H1 (cell line): ENCODE measurements at regions not wholly inside any gene's neighbourhood (a gene's known extent, or its start where the extent isn't known, plus 50 kb on each side); places are given as distances from the start of the nearest gene placed in this dataset.

ENCODE experiments used
- BACH1 ChIP-seq: IDR thresholded peaks from 2 replicates; pipeline ENCODE4 v1.6.1; 2012; ENCODE audit warnings: low read length, improper control_type of control experiment
- BRCA1 ChIP-seq: IDR thresholded peaks from 2 replicates; pipeline ENCODE4 v1.6.1; 2012; ENCODE audit warnings: low read depth, low read length, improper control_type of control experiment
- CBX5 ChIP-seq: fragments of 300-800, 300-1000 bp; sonication (generic); IDR thresholded peaks from 2 replicates; pipeline ENCODE4 v1.7.1; 2016; ENCODE audit warnings: antibody characterized with exemption, low read length, low read depth
- CEBPB ChIP-seq: IDR thresholded peaks from 2 replicates; pipeline ENCODE4 v1.6.1; 2012; ENCODE audit warnings: low read depth, low read length
- CTBP2 ChIP-seq: IDR thresholded peaks from 2 replicates; pipeline ENCODE4 v1.7.0; 2011; ENCODE audit warnings: borderline replicate concordance, mild to moderate bottlenecking, moderate library complexity, mixed read lengths, low read length; ENCODE audit not compliant: insufficient read depth, insufficient read length
- KDM4A ChIP-seq: IDR thresholded peaks from one replicate; pipeline ENCODE4 v1.7.1; 2012; ENCODE audit warnings: low read depth, mild to moderate bottlenecking, moderate library complexity, low read length, inconsistent platforms; ENCODE audit not compliant: severe bottlenecking
- POLR2A ChIP-seq, 2 experiments: IDR thresholded peaks; 1 replicate in 1 of 2; 2 replicates in 1 of 2; pipeline ENCODE4 v1.6.1; 2011; ENCODE audit warnings: low read depth in 2 of 2, low read length in 2 of 2, mild to moderate bottlenecking in 2 of 2; ENCODE audit errors: control extremely low read depth in 1 of 2
- RAD21 ChIP-seq, 2 experiments: IDR thresholded peaks in 1 of 2; conservative IDR thresholded peaks in 1 of 2; 2 replicates each; pipeline ENCODE4 v1.6.1; 2011; ENCODE audit warnings: low read depth in 2 of 2, low read length in 2 of 2, improper control_type of control experiment in 1 of 2, inconsistent platforms in 1 of 2, mild to moderate bottlenecking in 1 of 2, moderate library complexity in 1 of 2
- TF ChIP-seq, protein P1 (sequence below), 3 experiments: IDR thresholded peaks; 1 replicate in 2 of 3; 2 replicates in 1 of 3; pipeline versions ENCODE4 v1.5.1 to v1.6.1; 2011; ENCODE audit warnings: low read length in 3 of 3, mild to moderate bottlenecking in 3 of 3, inconsistent platforms in 2 of 3, low read depth in 1 of 3, moderate library complexity in 1 of 3; ENCODE audit not compliant: insufficient read depth in 1 of 3; ENCODE audit errors: control extremely low read depth in 1 of 3

DNA sequence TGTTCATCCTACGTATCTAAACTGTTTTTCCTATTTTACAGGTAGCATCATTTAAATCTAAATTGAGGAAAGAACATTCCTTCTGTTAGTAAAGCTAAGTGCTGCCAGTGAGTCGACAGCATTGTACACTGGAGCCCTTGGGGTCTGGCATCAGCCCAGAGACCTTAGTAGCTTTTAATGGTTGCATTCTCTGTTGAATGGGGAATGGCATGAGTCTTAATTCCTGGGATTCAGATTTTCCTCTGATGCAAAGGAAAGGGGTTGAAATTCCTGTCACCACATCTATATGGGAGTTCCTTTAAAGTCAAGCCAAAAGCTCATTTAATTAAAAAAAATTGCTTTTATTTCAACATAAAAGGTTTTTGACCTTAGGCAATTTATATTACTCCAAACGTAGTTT is 148.4 kb upstream of the GBE1 start:
- TF ChIP-seq CEBPB (no peak), BACH1 (no peak), RAD21 (IDR thresholded peaks at IDR 0.05 in 1 of 2, conservative IDR thresholded peaks at IDR 0.05 in 1 of 2; ENCODE audit: low read depth in 2 of 2, low read length in 2 of 2) (no peak), BRCA1 (no peak), KDM4A (no peak), CBX5 (no peak), CTBP2 (no peak), POLR2A (IDR thresholded peaks at IDR 0.05; ENCODE audit: control extremely low read depth in 1 of 2, low read depth in 2 of 2, low read length in 2 of 2) (no peak)
- TF ChIP-seq, protein P1, sequence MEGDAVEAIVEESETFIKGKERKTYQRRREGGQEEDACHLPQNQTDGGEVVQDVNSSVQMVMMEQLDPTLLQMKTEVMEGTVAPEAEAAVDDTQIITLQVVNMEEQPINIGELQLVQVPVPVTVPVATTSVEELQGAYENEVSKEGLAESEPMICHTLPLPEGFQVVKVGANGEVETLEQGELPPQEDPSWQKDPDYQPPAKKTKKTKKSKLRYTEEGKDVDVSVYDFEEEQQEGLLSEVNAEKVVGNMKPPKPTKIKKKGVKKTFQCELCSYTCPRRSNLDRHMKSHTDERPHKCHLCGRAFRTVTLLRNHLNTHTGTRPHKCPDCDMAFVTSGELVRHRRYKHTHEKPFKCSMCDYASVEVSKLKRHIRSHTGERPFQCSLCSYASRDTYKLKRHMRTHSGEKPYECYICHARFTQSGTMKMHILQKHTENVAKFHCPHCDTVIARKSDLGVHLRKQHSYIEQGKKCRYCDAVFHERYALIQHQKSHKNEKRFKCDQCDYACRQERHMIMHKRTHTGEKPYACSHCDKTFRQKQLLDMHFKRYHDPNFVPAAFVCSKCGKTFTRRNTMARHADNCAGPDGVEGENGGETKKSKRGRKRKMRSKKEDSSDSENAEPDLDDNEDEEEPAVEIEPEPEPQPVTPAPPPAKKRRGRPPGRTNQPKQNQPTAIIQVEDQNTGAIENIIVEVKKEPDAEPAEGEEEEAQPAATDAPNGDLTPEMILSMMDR (IDR thresholded peaks at IDR 0.05; ENCODE audit: control extremely low read depth in 1 of 3, insufficient read depth in 1 of 3, low read depth in 1 of 3, low read length in 3 of 3) = no peak
